ENCODE measurements at regions not wholly inside any gene's neighbourhood (a gene's known extent, or its start where the extent isn't known, plus 50 kb on each side); places are given as distances from the start of the nearest gene placed in this dataset.

- no peak for TF ChIP-seq CTCF (conservative IDR thresholded peaks at IDR 0.05; ENCODE audit: low read length)
- TF ChIP-seq EZH2phosphoT487 (IDR thresholded peaks at IDR 0.05; ENCODE audit: borderline replicate concordance, low read depth, low read length) = no peak
These were observed 2105.0 kb downstream of the ARAP2 start for GRCh38 chr4:34139346-34139745.
